ENCODE measurements at regions not wholly inside any gene's neighbourhood (a gene's known extent, or its start where the extent isn't known, plus 50 kb on each side); places are given as distances from the start of the nearest gene placed in this dataset.

DNA sequence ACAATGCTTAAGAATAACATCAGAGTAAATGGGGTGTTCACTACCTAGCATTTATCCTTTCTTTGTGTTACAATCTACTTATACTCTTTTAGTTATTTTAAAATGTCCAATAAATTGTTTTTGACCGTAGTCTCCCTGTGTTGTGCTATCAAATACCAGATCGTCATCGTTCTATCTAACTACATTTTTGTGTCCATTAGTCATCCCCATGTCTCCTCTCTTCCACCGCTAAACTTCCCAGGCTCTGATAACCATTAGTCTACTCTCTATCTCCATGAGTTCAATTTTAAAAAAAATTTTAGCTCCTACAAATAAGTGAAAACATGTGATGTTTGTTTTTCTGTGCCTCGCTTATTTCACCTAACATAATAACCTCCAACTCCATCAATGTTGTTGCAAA, 381.9 kb downstream of the PRDM5 start:
- intact Hi-C loops (cut with DNase I) = no loop called here
- ATAC-seq = no peak
- no peak for DNase-seq (ENCODE audit: missing footprints)

DNA sequence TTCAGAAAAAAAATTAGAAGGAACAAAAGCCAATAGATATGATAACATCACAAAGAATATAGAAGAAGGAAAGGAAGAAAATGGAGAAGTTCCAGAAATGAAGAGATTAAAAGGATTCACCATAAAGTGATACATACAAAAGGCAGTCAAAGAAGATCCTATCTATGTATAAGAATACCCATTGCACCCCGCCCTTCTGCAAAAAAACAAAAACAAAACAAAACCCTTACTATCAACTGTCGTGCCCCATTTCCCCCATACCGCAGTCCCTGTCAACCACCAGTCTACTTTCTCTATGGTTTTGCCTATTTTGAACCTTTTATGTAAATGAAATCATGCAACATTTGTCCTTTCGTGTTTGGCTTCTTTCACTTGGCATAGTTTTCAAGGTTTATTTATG, 385.6 kb downstream of the PRDM5 start:
- no peak for DNase-seq (ENCODE audit: missing footprints)
- no peak for ATAC-seq
- intact Hi-C loops (cut with DNase I) = no loop called here

DNA sequence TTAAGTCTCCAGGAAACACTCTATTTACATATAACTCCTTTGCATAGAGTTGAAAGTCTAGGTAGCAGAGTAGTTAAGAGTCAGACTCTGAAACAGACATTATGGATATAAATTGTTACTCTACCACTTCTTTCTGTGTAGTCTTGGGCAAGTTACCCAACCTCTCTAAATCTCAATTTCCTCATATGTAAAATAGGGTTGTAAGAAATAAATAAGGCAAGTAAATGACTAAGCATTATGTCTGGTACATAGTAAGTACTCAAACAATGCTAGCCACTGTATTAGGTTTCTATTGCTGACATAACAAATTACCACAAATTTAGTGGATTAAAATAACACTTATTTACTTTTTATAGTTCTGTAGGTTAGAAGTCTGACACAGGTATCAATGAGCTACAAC, 394.1 kb downstream of the PRDM5 start:
- ATAC-seq = no peak
- intact Hi-C loops (cut with DNase I) = no loop called here

DNA sequence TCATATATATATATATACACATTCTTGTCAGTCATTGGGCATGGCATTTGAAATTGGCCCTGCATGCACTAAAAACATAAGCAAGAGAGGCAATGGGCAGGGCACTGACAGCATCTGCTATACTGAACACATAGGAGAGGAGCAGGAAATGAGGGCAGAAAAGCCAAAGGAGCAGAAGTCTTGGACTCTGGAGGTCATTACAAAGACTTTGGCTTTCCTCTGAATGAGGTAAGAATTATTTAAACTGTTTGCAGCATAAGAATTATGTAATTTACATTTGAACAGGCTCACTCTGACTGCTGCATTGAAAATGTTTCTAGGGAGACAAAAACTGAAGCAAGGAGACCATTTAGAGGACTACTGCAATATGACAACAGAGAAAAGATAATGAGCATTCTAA, 396.5 kb downstream of the PRDM5 start:
- ATAC-seq (no peak), DNase-seq (ENCODE audit: missing footprints) (no peak)
- intact Hi-C loops (cut with DNase I) = no loop called here

More for the DNA sequence above, 394.1 kb downstream of the PRDM5 start:
- no peak for DNase-seq (ENCODE audit: missing footprints)

DNA sequence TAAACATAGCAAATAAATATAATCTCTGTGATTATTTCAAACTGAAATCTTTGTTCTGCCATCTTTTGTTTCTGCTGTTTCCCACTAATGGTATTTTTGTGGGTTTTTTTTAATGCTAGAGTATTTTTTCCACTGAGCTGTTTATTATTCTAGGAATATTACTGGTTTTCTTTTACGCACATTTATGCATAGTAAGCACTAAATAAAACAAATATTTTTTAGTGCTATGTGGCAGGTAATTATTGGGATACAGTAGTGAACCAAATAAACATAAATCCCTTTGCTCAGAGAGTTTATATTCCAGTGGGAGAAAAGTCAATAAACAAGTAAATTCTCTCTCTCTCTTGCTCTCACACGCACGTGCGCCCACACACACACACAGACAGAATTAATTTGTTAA, 397.4 kb downstream of the PRDM5 start:
- no peak for ATAC-seq
- DNase-seq (ENCODE audit: missing footprints) = no peak
- intact Hi-C loops (cut with DNase I) = no loop called here

DNA sequence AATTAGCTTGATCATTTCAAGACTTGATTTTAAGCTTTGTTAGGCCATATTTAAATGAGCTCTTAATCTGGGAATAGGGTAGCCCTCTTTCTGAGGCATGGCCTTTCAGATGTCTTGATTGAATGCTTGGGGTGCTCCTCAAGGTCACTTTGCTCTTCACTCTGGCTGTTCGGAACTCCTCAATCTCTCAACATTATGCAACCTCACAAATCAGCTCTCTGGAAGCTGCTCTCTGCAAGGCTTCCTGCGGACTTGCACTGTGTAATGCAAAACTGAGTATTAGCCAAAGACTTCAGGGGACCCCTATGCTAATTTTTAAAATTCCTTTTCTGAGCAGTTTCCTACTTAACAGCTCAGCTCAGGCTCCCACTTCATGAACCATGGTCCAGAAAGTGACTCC, 398.3 kb downstream of the PRDM5 start:
- ATAC-seq (no peak), DNase-seq (ENCODE audit: missing footprints) (no peak)
- intact Hi-C loops (cut with DNase I) = no loop called here

DNA sequence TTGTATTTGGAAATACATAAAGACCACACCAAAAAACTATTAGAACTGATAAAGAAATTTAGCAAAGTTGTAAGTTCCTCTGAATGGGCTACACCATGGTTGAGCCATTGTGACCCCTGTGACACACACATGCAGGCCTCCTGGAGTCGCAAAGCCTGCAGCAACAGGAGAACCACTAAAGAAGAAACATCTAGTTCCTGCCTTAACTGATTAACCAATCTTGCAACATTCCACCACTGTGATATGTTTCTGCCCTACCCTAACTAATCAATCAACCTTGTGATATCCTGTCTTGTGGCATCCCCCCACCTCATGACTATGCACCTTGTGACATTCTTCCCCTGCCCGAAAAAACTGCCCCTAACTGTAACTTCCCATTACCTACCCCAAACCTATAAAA, 401.8 kb downstream of the PRDM5 start:
- intact Hi-C loops (cut with DNase I) = no loop called here

DNA sequence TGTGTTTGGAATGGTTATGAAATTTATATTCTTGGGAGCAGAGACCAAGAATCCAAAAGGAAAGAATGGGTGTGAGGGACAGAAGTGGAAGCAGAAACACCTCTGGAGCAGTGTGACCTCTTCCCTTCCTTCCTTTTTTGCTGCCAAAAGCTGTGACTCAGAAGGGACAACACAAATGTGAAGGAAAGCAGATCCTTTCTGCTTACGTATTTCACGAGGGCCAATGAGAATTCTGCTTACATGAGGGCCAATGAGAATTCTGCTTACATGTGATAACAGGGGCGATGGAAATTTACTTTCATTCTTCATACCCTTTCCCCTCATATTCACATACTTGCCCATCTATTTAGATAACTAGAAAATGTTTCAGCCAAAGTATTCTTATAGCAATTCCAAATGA, 404.6 kb downstream of the PRDM5 start:
- ATAC-seq (peak; percentile 79), DNase-seq (ENCODE audit: missing footprints) (no peak)
- intact Hi-C loops (cut with DNase I) = no loop called here

More for the DNA sequence above, 401.8 kb downstream of the PRDM5 start:
- DNase-seq (ENCODE audit: missing footprints) = no peak
- ATAC-seq = no peak

DNA sequence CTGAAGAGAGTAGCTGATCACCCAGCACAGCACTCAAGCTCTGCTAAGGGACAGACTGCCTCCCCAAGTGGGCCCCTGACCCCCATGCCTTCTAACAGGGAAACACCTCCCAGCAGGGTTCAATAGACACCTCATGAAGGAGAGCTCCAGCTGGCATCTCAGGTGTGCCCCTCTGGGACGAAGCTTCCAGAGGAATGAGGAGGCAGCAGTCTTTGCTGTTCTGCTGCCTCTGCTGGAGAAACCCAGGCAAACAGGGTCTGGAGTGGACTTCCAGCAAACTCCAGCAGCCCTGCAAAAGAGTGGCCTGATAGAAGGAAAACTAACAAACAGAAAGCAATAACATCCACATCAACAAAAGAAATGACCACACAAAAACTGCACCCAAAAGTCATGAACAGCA, 412.8 kb downstream of the PRDM5 start:
- DNase-seq (ENCODE audit: missing footprints) (peak; percentile 27), ATAC-seq (no peak)
- intact Hi-C loops (cut with DNase I) = no loop called here

DNA sequence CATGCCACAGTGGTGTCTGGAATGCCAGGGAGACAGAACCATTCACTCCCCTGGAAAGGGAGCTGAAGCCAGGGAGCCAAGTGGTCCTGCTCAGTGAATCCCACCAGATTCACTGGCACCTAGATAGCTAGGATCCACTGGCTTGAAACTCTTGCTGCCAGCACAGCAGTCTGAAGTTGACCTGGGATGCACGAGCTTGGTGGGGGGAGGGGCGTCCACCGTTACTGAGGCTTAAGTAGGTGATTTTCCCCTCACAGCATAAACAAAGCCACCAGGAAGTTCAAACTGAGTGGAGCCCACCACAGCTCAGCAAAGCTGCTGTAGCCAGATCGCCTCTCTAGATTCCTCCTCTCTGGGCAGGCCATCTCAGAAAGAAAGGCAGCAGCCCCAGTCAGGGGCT, 413.3 kb downstream of the PRDM5 start:
- intact Hi-C loops (cut with DNase I) = no loop called here
- no peak for ATAC-seq
- peak; percentile 3 for DNase-seq (ENCODE audit: missing footprints)

DNA sequence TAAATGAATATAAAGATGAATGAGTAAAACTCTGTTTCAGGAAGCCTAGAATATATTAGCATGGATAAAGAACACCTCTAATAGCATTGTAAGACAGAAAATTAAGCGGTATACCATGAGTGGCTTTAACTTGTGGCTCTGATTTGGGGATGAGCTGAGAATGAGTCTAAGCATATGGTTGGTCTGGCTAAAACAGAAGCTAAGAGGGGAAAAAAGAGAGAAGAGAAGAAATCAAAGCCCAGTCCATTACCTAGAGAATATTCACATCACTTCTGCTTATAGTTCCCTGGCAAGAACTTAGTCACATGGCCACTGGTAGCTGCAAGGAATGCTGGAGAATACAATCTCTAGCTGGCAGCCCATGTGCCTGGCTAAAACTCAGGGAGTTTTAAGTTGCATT, 414.5 kb downstream of the PRDM5 start:
- no peak for DNase-seq (ENCODE audit: missing footprints)
- intact Hi-C loops (cut with DNase I) = no loop called here
- ATAC-seq = no peak

DNA sequence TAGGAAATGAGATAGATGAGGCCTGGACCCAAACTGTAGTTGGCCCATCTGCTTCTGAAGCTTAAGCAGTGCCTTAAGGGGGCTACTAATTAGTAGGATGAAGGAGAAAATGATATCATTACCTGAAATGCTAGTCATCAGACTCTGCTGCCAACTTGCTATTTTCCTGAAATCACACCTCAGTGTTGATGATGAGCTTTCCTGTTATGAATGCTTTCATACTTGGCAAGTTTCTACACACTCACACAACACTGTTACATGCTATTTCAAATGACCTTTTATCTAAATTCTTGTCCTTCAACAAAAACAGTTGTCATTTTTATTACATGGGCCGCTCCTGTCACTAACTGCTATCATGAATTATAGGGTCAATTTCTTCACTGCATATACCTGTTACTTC, 416.0 kb downstream of the PRDM5 start:
- intact Hi-C loops (cut with DNase I) = no loop called here
- ATAC-seq (no peak), DNase-seq (ENCODE audit: missing footprints) (no peak)

DNA sequence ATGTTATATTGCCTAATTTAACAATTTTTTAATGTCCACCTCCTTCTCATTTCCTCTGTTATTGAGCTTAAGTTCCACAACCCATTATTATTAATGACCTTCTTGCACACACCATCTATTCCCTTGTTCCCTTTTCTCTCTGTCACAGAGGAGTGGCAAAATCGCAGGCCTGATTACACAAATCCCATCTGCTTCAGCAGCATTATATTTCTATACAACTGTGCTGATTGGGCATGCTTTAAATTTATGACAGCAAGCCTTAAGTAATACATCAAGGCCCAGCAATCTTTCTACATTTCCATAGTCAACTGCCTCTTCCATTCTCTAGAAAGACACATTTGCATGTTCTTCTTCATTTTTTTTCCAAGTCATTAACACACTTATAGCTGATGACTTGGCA, 423.8 kb downstream of the PRDM5 start:
- intact Hi-C loops (cut with DNase I) = no loop called here
- ATAC-seq (no peak), DNase-seq (ENCODE audit: missing footprints) (no peak)

DNA sequence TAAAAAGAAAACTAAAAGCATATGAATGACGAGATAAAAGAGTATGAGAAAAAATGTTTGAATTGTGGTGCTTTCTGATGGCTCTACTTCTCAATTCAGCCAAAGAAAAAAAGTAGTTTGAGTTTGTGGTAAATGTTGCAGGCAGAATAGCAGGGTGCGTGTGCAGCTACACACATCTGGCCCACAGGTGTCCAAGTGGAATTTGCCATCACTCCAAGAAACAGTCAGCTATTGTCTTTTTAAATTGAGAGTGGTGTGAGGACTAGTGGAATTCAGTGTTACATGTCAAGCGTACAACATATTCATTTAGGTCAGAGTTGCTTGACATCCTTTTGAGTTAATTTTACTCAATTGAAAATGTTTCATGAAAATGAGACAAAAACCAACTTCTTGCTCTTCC, 424.8 kb upstream of the MAD2L1 start:
- intact Hi-C loops (cut with DNase I) = no loop called here
- ATAC-seq (no peak), DNase-seq (ENCODE audit: missing footprints) (no peak)

DNA sequence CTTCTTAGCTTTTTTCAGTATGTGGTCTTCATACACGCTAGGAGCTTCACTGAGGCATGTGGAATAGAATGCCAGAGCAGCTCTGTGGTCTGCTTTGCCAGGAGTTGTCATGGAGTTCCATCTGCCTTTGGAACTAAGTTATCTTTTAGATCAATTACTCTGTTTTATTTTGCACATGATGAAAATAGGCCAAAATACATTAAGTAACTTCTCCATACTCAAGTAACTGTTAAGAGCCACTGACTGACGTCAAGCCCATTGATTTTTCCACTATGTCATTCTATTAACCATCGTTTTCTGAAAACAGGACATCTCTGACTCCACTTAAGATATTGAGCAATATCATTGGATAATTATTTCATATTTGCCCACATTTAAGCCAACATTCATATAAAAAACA, 415.1 kb upstream of the MAD2L1 start:
- intact Hi-C loops (cut with DNase I) = no loop called here
- ATAC-seq (no peak), DNase-seq (ENCODE audit: missing footprints) (no peak)

DNA sequence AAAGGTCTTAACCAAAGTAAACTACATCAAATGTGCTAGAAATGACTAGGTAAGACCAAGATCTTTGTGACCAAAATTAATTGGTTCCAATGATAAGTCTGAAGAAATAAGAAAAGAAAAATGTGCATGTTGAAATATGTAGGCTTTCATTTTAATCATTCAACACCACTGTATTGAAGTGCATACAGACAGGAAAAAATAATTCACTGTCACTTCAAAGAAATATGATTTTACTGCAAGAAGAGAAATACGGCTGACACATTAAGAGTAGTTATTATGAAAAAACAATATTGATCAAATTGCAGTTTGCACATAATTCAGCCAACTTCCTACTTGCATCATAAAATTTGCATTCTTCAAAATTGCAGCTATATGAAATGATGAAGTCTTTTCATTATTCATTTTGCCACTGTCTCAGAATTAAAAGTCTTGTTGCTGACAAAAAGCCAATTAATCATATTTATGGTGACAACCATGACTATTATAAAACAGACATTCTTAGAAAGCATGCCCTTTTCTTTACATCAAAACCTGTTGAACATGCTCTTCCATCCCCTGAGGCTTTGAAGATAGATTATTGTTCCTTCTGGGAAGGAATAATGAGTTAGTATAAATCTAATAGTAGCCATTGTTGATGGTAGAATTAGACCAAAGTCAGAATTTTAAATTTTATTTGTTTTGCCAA, 405.9 kb upstream of the MAD2L1 start:
- ATAC-seq (no peak), DNase-seq (ENCODE audit: missing footprints) (no peak)
- intact Hi-C loops (cut with DNase I) = no loop called here

DNA sequence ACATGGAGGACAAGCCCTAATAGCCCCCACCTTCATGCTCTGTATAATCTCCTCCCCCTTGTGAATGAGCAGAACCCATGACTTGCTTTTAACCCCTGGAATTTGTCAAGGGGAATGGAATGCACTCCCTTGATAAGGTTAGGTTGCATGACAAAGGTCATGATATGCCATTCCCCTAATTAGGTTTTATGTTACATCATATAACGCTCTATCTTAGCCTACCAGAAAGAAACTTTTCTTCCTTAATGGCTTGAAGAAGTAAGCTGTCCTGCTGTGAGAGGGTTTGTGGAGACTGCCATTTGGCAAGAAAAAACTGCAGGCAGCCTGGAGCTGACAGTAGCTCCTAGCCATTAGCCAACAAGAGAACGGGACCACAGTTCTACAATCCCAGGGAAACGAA, 399.8 kb upstream of the MAD2L1 start:
- DNase-seq (ENCODE audit: missing footprints) (no peak), ATAC-seq (peak; percentile 37)
- intact Hi-C loops (cut with DNase I) = no loop called here

DNA sequence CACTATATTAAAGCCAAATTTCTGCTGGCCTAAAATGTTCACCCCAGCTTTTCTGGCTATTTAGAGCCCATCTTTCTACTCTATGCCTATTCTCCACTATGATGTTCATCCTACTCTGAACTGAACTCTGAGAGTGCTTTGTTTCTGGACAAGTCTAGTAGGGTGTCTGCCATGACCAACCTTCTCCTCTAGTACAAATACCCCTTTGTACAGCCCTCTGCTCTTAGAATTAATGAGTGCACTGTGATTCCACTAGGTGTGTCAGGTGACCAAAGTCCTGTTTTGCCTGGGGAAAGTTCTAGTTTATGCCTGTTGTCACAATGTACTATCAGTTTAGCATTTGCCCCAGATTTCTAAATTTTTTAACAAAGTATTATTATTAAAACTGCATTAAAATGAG, 388.1 kb upstream of the MAD2L1 start:
- no peak for DNase-seq (ENCODE audit: missing footprints)
- intact Hi-C loops (cut with DNase I) = no loop called here
- ATAC-seq = no peak

DNA sequence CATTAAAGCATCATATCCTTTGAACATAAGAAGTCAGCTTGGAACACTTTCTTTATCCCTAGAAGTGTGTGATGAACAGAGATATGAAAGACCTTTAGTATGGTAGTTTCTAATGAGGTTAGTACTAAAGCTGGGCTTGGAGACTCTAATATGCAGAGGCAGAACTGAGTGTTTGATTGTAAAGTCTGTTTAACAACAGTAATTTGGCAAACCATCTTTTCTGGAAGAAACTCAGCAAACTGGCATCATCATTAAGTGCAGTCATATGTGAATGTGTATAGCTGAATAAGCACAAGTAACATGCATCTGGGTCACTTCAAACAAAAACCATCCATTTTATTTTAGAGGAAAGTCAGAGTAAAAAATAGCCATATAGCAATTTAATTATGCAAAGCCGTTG, 385.9 kb upstream of the MAD2L1 start:
- ATAC-seq = no peak
- no peak for DNase-seq (ENCODE audit: missing footprints)
- intact Hi-C loops (cut with DNase I) = no loop called here

DNA sequence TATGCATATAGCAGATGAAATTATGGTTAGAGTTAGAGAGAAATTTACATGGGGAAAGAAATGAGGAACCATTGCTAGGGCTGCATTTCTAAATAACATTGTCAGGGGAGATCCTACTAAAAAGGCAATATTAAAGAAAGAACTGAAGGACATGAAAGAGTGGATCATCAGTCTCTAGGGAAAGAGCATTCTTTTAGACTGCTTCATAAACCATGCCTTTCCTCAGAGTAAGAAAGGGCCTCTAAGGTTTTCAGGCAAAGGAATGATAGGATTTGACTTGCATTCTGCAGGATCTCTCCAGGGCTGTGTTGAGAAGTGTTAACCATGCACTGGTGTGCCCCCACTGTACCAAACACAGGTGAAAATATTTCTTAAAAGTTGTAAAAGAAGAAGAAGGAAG, 385.4 kb upstream of the MAD2L1 start:
- intact Hi-C loops (cut with DNase I) = no loop called here
- ATAC-seq (no peak), DNase-seq (ENCODE audit: missing footprints) (no peak)

DNA sequence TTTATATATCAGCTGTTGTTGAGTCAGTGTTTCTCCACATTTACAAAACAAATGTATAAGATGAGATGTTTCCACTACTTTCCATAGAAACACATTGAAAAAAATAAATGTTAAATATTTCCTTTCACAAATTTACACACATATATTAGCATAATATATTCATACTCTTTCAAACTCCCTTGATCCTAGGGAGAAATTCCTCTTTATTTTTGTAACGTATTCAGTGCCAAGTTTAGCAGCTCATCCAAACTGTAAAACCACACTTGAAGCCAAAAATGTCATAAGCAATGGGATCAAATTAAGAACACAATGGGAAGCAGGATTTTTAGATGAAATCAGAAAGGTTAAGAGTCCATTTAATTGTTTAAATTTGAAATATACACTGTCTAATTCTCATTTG, 381.1 kb upstream of the MAD2L1 start:
- DNase-seq (ENCODE audit: missing footprints) (no peak), ATAC-seq (no peak)
- intact Hi-C loops (cut with DNase I) = no loop called here

Measured in Right ventricle myocardium inferior (tissue), 1 donor.